SH-SY5Y (cell line): ENCODE measurements at regions not wholly inside any gene's neighbourhood (a gene's known extent, or its start where the extent isn't known, plus 50 kb on each side); places are given as distances from the start of the nearest gene placed in this dataset.

Experiments used
- GATA2 ChIP-seq: IDR thresholded peaks from 2 replicates; pipeline ENCODE4 v1.6.1; 2011; ENCODE audit warnings: mild to moderate bottlenecking, low read depth, low read length
- GATA3 ChIP-seq: IDR thresholded peaks from 2 replicates; pipeline ENCODE4 v1.6.1; 2011; ENCODE audit warnings: low read depth, mild to moderate bottlenecking, low read length, moderate library complexity

DNA sequence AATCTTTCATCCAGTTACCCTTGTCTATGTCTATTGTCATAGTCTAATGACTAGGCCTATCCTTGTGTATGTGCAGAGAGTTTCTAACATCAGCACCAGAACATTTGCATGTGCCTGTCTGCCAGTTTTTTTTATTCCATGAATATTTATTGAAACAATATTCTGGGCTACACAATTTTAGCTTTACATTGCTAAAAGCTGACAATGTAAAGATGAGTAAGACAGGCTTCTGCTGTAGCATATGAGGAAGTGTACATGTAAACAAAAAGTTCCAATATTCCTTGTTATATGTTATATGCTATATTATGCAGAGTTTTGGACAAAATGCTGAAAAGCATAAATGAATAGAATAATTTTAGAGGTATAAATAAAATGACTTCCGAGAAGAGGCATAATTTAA lies 357.7 kb downstream of the NYAP2 start:
- TF ChIP-seq GATA2 (no peak), GATA3 (no peak)
